KOPT-K1 (cell line): ENCODE measurements at regions not wholly inside any gene's neighbourhood (a gene's known extent, or its start where the extent isn't known, plus 50 kb on each side); places are given as distances from the start of the nearest gene placed in this dataset.

Experiments
- H3K27ac ChIP-seq: fragments of 200-600 bp; sonication (generic); 2 replicates; pipeline ENCODE4 v1.5.1; 2016; ENCODE audit warnings: antibody characterized with exemption, mild to moderate bottlenecking, low read depth, low read length; ENCODE audit not compliant: poor library complexity, severe bottlenecking
- H3K36me3 ChIP-seq: fragments of 200-600 bp; sonication (generic); 2 replicates; pipeline ENCODE4 v1.5.1; 2017; ENCODE audit warnings: antibody characterized with exemption, mild to moderate bottlenecking, low read length, moderate library complexity; ENCODE audit not compliant: insufficient read depth
- H3K9me3 ChIP-seq: fragments of 200-600 bp; sonication (generic); 2 replicates; pipeline ENCODE4 v1.5.1; 2017; ENCODE audit warnings: antibody characterized with exemption, low read length, mild to moderate bottlenecking; ENCODE audit not compliant: insufficient read depth, poor library complexity, severe bottlenecking

- Histone ChIP-seq H3K27ac (no peak overlapping the region), H3K36me3 (no peaks in the 10 kb centered on the region), H3K9me3 (no peaks in the 10 kb centered on the region)
Observed at GRCh38 chr13:77443511-77443910, 92.0 kb upstream of the SCEL start.

GRCh38 chr13:77437267-77437666 is 98.2 kb upstream of the SCEL start:
- no peak overlapping the region for H3K27ac ChIP-seq
- no peaks in the 10 kb centered on the region for H3K36me3 ChIP-seq

DNA sequence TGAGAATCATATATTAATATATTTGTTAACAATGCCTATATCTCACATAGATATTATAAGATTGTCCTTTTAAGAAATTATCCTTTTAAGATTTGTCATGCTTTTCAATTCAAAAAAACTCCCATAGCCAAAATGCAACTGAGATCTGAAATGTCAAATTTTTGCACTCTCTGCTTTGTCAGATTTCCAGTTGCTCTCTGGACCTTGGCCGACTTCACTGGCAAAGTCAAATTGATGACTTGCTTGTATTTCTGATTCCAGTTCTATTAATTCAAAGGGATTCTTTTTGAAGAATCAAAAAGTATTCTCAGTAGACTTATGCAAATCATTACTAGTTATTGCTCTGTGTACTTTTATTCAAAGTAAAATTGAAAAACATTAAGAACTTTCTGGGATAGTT is 101.2 kb upstream of the SCEL start:
- no peak overlapping the region for H3K27ac ChIP-seq
- H3K9me3 ChIP-seq, result no peaks in the 10 kb centered on the region
- H3K36me3 ChIP-seq, result no peaks in the 10 kb centered on the region

More at GRCh38 chr13:77437267-77437666, 98.2 kb upstream of the SCEL start:
- H3K9me3 ChIP-seq, result no peaks in the 10 kb centered on the region

DNA sequence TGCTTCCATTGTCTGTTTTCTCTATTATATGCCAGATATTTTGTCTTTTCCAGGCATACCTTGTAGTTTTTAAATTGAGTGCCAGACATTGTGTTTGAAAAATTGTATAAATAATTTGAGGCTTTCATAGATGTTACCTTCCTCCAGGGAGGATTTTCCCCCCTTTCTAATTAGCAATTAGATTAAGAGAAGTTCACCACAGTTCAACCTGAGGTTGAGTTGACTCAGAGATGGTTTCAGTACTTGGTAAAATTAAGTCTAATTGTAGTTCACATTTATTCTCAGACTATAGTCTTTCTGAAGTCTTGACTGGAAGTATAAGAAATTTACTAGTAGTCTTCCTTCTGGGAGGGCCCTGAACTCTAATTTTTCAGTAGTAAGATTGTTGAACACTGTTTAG is 104.1 kb upstream of the SCEL start:
- Histone ChIP-seq H3K27ac (no peak overlapping the region), H3K36me3 (no peaks in the 10 kb centered on the region), H3K9me3 (no peaks in the 10 kb centered on the region)

DNA sequence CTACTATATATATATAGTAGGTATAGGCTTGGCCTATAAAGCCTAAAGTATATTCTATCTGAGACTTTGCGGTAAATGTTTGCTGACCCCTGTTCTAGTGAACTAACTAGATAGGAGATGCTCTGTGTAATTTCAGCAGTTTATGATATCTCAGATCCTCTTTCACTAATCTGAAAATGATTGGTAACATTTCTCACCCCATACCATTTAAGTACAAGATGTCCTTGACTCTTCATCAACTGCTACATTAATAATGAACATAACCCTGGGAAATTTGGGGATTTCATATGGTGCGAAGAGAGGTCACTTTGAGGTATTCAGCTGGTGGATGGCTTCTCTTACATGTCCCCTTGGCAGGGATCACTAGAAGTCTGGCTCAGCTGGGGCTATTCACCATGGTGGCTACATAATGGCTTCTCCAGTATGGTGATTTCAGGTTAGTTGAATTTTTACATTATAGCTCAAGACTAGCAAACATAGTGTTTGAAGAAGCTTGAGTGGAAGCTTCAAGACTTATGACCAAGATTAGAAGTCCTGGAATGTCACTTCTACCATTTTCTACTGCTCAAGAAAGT is 103.6 kb upstream of the MYCBP2 start:
- Histone ChIP-seq H3K27ac (no peak overlapping the region), H3K9me3 (no peaks in the 10 kb centered on the region), H3K36me3 (no peaks in the 10 kb centered on the region)

- no peaks in the 10 kb centered on the region for H3K36me3 ChIP-seq
- no peaks in the 10 kb centered on the region for H3K9me3 ChIP-seq
- H3K27ac ChIP-seq, result no peak overlapping the region
Observed at GRCh38 chr13:77429320-77430142, 102.6 kb upstream of the MYCBP2 start.

- H3K9me3 ChIP-seq, result no peaks in the 10 kb centered on the region
- no peak overlapping the region for H3K27ac ChIP-seq
- no peaks in the 10 kb centered on the region for H3K36me3 ChIP-seq
Observed at GRCh38 chr13:77425705-77426104, 98.8 kb upstream of the MYCBP2 start.

DNA sequence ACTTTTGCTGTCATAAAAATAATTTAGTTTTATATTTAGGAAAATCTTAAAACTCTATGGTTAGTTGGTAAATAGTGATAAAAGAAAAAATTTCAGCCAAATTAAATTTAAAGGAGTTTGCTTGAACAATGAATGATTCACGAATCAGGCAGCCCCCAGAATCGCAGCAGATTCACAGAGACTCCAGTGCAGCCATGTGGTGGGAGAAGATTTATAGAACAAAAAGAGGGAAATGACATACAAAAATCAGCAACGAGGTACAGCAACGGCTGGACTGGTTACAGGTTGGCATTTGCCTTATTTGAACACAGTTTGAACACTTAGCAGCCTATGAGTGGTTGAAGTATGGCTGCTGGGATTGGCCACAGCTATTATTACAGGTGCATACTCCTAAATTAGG is 96.4 kb upstream of the MYCBP2 start:
- Histone ChIP-seq H3K27ac (no peak overlapping the region), H3K9me3 (no peaks in the 10 kb centered on the region), H3K36me3 (no peaks in the 10 kb centered on the region)

- Histone ChIP-seq H3K27ac (no peak overlapping the region), H3K9me3 (no peaks in the 10 kb centered on the region), H3K36me3 (no peaks in the 10 kb centered on the region)
Observed at GRCh38 chr13:77422724-77423123, 95.8 kb upstream of the MYCBP2 start.

DNA sequence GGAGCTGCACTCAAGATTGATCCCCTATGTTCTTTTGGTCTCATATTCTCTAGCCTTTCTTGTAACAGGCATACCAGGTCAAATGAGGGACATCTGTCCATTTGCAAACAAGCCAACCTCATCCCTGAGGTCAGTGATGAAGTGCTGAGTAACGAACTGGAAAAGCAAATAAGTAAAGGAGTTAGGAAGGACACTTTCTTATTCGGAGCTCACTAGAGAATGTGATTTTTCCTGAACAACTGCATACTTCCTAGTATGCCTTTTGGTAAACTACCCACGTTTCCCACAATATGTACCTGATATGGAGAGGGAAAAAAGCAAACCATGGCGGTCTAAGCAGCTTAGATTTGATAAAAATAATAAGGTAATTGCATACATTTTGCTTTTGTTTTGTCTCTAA is 91.0 kb upstream of the MYCBP2 start:
- Histone ChIP-seq H3K36me3 (no peaks in the 10 kb centered on the region), H3K27ac (no peak overlapping the region), H3K9me3 (no peaks in the 10 kb centered on the region)

DNA sequence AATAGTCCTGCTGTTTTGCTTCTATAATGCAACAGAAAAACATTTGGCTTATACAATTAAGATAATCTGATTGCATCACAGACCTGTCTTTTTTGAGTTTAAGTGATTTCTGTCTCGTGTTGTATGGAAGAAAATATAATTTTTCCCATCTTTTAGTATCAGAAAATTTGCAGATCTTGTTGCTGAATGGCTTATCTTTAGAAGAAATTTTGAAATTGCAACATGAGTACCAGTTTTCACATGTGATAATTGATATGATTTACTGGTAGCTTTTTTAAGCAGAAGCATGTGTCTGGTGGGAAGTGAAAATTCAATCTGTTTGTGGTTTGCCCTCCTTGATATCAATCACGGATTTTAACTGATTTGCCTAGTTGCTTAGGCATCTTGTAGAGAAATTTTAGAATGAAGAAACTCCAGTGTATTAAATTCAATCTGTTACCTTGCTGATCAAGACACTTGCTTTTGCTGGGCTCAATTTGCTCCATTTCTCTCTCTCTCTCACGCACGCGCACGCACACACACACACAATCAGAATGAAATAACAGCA is 89.8 kb upstream of the MYCBP2 start:
- no peaks in the 10 kb centered on the region for H3K36me3 ChIP-seq
- no peaks in the 10 kb centered on the region for H3K9me3 ChIP-seq
- no peak overlapping the region for H3K27ac ChIP-seq

DNA sequence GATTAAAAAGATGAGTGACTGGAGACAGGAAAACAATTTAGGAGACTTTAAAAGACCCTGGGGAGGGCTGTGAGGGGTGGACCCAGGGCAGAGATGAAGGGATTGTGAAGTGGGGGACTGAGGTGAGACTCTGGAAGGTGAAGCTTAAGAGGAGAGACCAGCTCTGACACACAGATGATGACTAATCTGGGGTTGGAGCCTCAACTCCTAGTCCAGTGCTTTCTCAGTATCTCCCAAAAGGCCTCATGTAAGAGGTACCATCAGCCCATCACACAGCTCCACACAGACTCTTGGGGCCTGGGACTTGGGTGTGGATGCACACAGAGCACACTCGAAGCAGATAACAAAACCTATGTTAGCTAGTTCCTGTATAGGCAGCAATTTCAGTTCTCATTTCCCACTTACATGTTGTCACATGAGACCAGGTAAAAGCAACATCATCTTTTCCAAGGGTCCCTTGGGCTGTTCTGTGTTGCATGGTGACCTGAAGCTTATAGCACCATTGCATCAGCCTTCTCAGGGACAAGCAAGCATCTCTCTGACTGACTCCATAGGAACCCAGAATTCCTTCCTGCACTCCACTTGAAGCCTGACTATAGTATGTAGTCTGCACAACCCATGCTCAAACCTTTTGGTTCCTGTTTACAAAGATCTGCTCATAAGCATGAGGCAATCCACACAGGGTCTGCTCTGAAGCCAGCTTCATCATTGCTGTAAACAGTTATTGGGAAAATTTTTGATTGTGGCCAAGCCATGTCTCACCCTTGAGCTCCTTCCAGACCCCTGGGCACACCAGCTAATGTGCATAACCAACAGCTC is 88.6 kb upstream of the MYCBP2 start:
- Histone ChIP-seq H3K9me3 (no peaks in the 10 kb centered on the region), H3K27ac (no peak overlapping the region), H3K36me3 (no peaks in the 10 kb centered on the region)

DNA sequence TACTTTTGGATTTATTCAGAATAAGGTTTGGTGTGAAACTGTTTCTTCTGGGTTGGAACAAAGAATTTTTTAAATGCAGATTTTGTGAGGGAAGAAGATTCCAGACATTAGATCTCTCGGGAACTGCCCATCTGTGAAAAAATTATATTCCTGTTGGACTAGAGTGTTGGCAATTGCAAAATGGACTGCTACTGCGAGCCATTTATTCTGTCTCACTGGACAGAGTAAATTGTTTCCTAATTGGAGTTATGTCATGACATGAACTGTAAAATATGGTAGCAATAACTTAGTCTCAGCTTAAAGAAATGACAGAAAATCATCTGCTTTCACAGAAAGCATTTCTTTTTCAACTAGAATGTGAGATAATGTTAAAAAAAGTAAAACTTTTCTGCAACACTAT is 86.0 kb upstream of the MYCBP2 start:
- Histone ChIP-seq H3K27ac (no peak overlapping the region), H3K9me3 (no peaks in the 10 kb centered on the region), H3K36me3 (no peaks in the 10 kb centered on the region)

DNA sequence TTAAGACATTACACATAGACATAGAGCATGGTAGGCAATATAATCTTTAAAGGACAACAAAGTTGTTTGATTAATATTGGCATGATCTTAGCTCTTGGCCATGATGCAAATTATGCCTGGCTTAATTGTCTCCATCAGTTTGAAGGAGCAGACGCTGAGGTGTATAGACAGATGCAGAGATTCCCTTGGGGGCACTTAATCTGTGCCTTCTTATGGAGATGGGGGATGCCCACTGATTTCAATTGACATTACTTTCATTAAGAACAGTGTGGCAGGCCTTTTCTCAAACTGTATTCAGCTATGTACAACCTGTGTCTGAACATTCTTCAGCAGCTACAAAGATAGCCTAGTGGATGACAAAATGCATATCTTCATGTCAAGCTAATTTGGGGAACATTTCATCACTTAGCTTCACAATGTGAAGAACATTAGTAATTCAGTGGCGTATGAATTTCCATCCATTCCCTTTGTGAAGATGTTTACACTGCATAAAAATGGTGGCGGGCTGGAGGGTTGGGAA is 85.3 kb upstream of the MYCBP2 start:
- Histone ChIP-seq H3K27ac (no peak overlapping the region), H3K9me3 (no peaks in the 10 kb centered on the region), H3K36me3 (no peaks in the 10 kb centered on the region)

DNA sequence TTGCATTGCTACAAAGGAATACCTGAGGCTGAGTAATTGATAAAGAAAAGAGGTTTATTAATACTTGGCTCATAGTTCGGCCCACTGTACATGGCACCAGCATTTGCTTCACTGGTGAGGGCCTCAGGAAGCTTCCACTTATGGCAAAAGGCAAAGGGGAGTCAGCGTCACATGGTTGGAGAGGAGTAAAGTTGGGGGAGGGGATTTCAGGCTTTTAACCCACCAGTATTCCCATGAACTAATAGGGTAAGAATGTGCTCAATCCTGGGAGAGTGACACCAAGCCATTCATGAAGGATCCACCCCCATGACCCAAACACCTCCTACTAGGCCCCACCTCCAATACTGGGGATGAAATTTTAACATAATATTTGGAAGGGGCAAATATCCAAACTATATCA is 82.5 kb upstream of the MYCBP2 start:
- no peaks in the 10 kb centered on the region for H3K9me3 ChIP-seq
- H3K36me3 ChIP-seq, result no peaks in the 10 kb centered on the region
- no peak overlapping the region for H3K27ac ChIP-seq
